ENCODE measurements at regions not wholly inside any gene's neighbourhood (a gene's known extent, or its start where the extent isn't known, plus 50 kb on each side); places are given as distances from the start of the nearest gene placed in this dataset.

GRCh38 chr3:177961784-177962183 is 574.5 kb upstream of the KCNMB2 start:
- TF ChIP-seq, protein P1, sequence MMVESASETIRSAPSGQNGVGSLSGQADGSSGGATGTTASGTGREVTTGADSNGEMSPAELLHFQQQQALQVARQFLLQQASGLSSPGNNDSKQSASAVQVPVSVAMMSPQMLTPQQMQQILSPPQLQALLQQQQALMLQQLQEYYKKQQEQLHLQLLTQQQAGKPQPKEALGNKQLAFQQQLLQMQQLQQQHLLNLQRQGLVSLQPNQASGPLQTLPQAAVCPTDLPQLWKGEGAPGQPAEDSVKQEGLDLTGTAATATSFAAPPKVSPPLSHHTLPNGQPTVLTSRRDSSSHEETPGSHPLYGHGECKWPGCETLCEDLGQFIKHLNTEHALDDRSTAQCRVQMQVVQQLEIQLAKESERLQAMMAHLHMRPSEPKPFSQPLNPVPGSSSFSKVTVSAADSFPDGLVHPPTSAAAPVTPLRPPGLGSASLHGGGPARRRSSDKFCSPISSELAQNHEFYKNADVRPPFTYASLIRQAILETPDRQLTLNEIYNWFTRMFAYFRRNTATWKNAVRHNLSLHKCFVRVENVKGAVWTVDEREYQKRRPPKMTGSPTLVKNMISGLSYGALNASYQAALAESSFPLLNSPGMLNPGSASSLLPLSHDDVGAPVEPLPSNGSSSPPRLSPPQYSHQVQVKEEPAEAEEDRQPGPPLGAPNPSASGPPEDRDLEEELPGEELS (CRISPR knock-in tag; IDR thresholded peaks at IDR 0.05) = no peak
- TF ChIP-seq, protein P2, sequence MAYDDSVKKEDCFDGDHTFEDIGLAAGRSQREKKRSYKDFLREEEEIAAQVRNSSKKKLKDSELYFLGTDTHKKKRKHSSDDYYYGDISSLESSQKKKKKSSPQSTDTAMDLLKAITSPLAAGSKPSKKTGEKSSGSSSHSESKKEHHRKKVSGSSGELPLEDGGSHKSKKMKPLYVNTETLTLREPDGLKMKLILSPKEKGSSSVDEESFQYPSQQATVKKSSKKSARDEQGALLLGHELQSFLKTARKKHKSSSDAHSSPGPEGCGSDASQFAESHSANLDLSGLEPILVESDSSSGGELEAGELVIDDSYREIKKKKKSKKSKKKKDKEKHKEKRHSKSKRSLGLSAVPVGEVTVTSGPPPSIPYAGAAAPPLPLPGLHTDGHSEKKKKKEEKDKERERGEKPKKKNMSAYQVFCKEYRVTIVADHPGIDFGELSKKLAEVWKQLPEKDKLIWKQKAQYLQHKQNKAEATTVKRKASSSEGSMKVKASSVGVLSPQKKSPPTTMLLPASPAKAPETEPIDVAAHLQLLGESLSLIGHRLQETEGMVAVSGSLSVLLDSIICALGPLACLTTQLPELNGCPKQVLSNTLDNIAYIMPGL (CRISPR knock-in tag; IDR thresholded peaks at IDR 0.05) = no peak
- TF ChIP-seq CTCF (IDR thresholded peaks at IDR 0.05) (no peak), IRF2 (CRISPR knock-in tag; IDR thresholded peaks at IDR 0.05; ENCODE audit: borderline replicate concordance, low read depth) (no peak), TP53 (CRISPR knock-in tag; IDR thresholded peaks at IDR 0.05) (no peak)
